C4-2B (cell line): ENCODE measurements at regions not wholly inside any gene's neighbourhood (a gene's known extent, or its start where the extent isn't known, plus 50 kb on each side); places are given as distances from the start of the nearest gene placed in this dataset.

Source experiments
- H3K27ac ChIP-seq: fragments of 450-650 bp; 2 replicates; pipeline ENCODE4 v1.5.1; 2017
- CTCF ChIP-seq: fragments of 450-650 bp; conservative IDR thresholded peaks from 2 replicates; pipeline ENCODE4 v1.5.1; 2017; ENCODE audit warnings: mild to moderate bottlenecking
- ZFX ChIP-seq: fragments of 450-650 bp; IDR thresholded peaks from 2 replicates; pipeline ENCODE4 v1.6.1; 2017

GRCh38 chr9:99555792-99556191, 265.9 kb upstream of the NR4A3 start:
- TF ChIP-seq CTCF (no peak), ZFX (no peak)
- no peak overlapping the region for H3K27ac ChIP-seq

GRCh38 chr9:99556998-99557397, 264.7 kb upstream of the NR4A3 start:
- TF ChIP-seq ZFX (no peak), CTCF (no peak)
- no peak overlapping the region for H3K27ac ChIP-seq

GRCh38 chr9:99557816-99558215, 263.9 kb upstream of the NR4A3 start:
- TF ChIP-seq ZFX (no peak), CTCF (no peak)
- H3K27ac ChIP-seq = no peak overlapping the region

- TF ChIP-seq ZFX = no peak
- no peak for TF ChIP-seq CTCF
- H3K27ac ChIP-seq = no peak overlapping the region
Measured at GRCh38 chr9:99559776-99560175, 261.9 kb upstream of the NR4A3 start.

- TF ChIP-seq CTCF (no peak), ZFX (no peak)
- no peak overlapping the region for H3K27ac ChIP-seq
Measured at GRCh38 chr9:99560561-99560960, 261.1 kb upstream of the NR4A3 start.

- TF ChIP-seq ZFX (no peak), CTCF (no peak)
- no peak overlapping the region for H3K27ac ChIP-seq
Measured at GRCh38 chr9:99561509-99561917, 260.2 kb upstream of the NR4A3 start.

GRCh38 chr9:99561961-99562565, 259.6 kb upstream of the NR4A3 start:
- TF ChIP-seq ZFX = no peak
- no peak for TF ChIP-seq CTCF
- no peak overlapping the region for H3K27ac ChIP-seq
